HG03520 (cell line): ENCODE measurements at regions not wholly inside any gene's neighbourhood (a gene's known extent, or its start where the extent isn't known, plus 50 kb on each side); places are given as distances from the start of the nearest gene placed in this dataset.
"Not testable (repeated sequence)": the region's sequence is repeated elsewhere in the genome, so short reads cannot be mapped to it uniquely, and the experiment has no call there.

Experiments
- ATAC-seq: cut with Tn5 transposase; IDR thresholded peaks from one replicate; pipeline ENCODE4 v1.9.1; 2021; ENCODE audit warnings: mild to moderate bottlenecking, moderate library complexity; ENCODE audit not compliant: unreplicated experiment

DNA sequence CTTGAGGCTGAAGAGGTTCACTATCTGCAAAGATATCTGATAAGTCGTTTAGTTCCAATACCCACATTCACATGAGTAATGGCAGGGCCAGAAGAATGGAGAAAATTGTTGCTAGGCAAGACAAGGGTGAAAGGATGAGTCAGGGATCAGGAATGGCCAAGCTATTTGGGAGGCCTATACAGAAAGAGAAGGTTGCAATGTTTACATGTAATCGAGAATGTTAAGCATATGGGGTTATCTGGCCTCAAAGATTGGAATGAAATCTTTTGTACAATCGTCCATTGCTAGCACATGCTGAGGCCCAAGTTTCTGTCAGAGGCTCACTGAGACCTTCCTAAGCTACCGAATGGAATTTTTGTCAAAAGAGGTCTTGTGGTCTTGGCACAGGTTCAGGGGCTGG, 299.9 kb upstream of the PLD5 start:
- ATAC-seq: no peak

DNA sequence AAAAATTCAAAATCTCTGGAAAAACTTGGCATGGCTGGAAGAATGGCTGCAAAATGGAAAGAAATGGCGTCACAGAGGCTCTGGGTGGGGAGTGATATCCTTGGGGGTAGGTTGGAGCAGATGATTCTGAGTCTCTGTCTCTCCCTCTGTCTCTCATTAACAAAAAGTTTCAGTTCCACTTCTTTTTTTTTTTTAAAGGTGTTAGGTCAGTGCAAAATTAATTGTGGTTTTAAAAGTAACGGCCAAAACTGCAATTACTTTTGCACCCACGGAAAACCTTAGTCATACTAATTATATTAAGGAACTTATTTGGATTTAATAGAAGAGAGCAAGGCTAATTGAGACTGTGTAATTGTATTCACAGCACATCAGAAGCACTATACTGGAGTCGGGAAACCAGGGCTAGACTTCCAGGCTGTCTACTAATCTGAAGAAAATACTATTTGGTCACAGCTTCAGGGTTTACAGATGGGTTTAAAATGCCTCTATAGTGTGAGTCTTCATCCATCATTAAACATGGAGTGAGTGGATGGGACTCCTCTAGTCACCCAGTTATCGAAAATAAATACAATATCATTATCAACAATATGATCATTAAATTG, 289.1 kb upstream of the PLD5 start:
- peak; percentile 93 for ATAC-seq

DNA sequence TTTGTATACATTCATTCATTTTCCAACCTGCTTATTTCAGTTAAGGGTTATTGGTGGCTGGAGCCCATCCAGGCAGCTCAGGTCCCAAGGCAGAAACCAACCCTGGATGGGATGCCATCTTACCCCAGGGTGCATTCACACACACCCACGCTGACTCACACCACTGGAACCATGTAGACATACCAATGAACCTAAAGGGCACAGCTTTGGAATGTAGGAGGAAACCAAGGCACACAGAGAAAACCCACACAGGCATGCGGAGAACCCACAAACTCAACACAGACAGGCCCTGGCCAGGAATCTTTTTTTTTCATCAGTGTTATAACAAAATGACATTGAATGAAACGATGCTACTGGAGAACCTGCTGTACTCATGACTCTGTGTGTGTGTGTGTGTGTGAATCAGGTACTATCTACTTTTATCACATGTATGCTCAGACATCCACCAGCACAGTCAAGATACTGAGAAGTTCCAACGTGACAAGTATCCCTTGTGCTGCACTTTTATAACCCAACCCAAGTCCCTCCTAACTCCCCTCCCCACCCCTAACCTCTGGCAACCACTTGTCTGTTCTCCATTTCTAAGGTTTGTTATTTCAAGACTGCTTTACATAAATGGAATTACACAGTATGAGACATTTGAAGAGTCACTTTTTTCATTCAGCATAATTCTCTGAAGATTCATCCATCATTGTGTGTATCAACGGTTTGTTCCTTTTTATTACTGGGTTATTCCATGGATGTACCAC, 286.8 kb upstream of the PLD5 start:
- no peak for ATAC-seq

DNA sequence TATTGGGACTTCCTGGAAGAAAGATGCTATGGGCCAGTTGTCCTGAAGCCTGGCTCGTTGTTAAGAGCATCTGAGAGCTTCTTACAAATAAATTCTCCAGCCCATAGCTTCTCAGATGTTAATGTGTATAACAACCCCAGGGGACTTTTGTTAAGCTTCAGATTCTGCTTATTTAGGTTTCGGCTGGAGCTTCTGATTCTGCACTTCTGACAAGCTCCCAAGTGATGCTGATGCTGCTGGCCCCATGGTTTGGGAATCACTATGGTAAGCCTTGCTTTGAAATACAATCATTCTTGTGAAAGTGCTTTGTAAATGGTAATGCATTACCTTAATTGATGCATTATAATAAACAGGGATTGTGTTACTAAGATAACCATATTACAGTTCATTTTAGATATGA, 281.8 kb upstream of the PLD5 start:
- no peak for ATAC-seq

DNA sequence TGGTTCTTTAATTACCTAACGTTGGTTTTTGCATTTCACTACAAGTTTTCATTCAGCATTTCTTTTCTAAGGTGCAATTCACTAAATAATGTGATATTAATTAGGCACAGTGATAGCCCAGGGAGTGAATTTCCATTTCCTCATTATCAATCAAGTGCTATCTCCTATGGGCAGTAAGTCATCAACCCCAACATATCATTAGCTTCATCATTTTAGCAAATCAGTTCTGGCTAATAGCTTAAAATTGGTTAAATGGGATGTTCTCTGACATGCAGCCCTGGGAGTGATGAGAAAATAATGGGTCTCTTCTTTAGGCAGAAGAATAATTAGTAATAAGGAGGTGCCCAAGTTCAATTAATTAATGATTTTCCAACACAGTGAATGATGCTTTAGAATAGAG, 280.9 kb upstream of the PLD5 start:
- ATAC-seq: not testable (repeated sequence)

DNA sequence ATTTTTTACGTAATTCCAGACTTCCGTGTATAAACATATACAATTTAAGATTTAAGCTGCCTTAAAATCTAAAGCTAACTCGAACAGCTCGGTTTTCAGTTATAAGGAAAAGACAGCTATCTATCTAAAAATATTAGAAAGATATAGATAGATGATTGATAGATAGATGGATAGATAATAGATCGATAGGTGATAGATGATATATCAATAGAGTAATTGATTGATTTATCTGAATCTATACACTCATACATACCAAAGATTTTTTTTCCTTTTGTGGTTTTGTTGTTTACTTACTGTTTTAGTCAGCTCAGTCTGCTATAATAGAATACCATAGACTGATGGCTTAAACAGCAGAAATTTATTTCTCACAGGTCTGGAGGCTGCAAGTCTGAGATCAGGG, 278.5 kb upstream of the PLD5 start:
- no peak for ATAC-seq

DNA sequence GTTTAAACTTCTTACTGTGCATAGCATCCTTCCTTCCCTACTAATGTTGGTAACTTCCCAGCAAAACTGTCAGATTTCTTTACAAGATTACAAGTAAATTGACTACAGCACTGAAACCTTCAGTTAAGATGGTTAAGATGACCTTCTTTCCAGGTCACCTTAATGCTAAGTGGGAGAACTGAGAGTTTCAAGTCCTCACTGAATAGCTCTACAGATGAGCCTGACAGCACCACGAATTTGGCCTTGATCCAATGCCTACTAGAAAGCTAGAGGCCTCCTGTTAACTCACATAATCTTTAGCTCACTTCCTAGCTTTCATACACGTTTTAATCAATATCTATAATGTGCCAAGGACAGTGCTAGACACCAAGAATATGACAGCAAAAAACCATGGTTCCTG, 276.0 kb upstream of the PLD5 start:
- ATAC-seq: no peak

DNA sequence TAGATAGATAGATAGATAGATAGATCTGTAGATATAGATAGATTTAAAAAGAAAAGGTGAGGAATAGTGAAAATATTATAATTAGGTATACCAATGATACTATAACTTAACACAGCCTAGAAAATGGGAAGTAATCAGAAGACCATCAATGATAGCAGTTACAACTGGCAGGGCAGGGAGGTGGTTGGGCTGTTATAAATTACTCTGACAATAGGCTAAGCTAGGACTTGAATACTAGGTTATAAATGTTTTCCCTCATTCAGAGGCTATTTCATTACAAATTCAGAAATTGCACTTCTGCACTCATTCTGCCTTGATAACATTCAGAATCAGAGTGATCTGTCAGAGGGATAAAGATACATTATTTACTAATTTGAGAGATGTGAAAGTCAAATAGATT, 273.4 kb upstream of the PLD5 start:
- no peak for ATAC-seq

DNA sequence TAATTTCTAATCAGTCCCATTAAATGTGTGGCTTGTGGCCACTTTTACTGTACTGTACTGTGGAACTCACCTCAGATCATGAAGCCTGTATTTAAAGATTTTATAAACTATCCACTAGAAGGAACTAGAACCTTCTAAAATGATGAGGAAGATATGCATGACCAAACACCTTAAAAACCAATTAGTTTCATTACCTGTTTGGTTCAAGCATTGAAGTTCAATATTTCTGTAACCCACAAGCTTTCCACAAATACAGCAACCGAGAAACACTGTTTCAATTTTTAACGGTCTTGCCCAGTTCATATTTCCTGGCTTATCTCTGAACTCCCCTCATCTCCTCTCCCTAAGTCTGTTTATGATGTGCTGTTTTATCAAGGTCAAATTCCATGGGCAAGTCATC, 264.3 kb upstream of the PLD5 start:
- ATAC-seq: peak; percentile 81

DNA sequence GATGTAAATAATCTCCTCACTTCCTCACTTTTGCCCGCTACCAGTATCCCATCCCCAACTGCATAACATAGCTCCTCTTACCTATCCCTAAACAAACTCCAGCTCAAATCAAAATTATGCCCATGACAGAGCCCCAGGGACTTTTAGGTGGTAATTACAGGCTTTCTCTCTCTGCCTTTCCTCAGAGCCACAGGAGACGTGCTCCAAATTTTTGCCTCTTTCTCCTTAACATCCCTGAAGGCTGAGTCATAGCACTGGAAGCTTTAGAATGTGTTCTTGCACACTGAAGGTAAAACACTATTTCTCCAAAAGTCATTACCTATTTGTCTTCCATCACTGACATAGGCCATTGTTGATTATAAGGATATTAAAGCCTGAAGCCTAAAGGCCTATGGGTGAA, 263.5 kb upstream of the PLD5 start:
- no peak for ATAC-seq

DNA sequence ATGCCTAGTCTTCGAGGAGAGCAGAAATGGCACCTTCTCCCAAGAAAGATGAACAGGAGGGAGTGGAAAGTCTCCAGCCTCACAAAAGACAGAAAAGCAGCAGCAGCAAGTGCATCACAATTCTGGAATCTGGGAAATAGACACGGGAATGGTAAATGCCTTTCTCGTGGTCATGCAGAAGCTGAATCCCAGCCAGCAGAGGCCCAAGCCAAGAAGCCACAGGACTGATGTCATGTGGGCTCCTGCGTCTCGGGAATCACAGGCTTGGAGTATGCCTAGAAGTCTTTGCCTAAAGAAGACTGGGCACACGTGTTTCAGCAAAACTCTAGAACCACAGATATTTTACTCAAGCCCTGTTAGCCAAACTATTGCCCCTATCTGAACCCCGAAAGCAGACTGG, 260.3 kb upstream of the PLD5 start:
- no peak for ATAC-seq

DNA sequence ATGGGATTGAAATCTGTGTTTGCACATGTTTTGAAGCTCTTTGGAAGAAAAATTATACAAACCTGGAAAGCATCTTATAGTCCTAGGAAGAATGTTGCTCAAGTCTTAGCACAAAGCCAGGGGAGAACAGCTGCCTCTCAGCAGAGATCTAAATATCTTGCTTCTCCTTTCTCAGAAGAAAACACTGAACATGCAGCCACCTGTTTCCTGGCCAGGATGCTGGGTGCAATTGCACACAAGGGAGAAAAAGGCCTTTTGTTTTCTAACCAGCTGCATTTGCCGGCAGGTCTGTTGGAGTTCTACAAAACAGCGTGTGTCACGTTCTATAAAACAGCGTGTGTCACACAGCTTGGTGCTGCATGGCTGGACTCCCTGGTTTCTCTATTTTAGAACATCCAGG, 259.6 kb upstream of the PLD5 start:
- ATAC-seq: peak; percentile 61

DNA sequence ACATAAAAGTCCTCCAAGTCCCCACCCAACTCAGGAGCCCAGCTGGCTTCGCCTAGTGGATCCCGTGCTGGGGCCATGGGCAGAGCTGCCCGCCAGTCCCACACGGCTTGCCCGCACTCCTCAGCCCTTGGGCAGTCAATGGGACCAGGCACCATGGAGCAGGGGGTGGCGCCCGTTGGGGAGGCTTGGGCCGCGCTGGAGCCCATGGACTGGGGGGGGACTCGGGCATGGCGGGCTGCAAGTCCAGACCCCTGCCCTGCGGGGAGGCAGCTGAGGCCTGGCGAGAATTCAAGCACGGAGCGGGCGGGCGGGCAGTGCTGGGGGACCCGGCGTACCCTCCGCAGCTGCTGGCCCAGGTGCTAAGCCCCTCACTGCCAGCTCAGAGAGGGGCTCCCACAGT, 249.8 kb upstream of the PLD5 start:
- no peak for ATAC-seq

DNA sequence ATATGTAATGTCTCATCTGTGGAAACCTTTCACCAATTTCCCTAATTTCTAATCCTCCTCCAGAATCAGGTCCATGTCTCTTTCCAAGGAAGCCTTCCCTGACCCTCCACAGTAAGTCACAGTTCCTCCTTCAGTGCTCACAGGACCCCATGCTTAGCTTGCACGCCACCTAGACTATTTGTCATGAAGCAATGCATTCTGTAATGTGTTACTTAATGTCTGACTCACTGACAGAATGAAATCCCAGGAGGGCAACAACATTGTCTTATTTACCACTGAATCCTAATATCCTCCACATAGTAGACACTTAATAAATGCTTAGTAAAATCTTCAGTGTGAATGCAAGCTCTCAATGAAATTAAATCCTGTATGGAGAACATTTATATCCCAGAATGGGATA, 245.9 kb upstream of the PLD5 start:
- ATAC-seq: no peak

DNA sequence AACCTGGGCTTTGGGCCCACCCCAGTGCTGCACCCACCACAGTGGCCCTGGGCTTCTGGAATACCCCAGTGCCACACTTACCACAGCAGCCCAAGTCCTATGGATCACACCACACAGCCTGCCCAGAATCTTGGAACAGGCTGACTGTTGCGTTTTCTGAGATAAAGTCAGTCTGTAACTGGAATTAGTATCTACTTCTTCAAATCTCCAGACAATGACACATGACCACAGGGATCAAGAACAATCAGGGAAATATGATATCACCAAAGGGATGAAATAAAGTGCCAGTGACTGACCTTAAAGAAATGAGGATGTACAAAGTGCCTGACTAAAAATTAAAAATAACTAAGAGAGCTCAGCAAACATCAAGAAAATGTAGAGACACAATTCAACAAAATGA, 239.7 kb upstream of the PLD5 start:
- ATAC-seq: no peak

DNA sequence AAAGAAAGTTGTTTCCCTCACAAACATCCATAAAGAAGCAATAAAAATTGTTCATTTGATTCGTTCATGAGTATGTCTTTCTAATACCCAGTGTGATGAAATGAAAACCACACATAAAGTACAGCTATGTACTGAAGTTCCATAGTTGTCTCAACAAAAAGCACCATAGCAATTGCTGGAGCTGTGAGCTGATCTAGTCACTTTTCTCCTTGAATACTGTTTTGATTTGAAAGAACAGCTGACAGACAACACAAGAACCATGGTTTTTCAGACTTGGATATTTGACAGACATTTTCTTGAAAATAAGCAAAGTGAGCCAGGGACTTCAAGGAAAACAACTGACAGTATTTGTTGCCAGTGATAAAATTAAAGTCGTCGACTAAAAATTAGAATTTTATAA, 237.1 kb upstream of the PLD5 start:
- no peak for ATAC-seq

DNA sequence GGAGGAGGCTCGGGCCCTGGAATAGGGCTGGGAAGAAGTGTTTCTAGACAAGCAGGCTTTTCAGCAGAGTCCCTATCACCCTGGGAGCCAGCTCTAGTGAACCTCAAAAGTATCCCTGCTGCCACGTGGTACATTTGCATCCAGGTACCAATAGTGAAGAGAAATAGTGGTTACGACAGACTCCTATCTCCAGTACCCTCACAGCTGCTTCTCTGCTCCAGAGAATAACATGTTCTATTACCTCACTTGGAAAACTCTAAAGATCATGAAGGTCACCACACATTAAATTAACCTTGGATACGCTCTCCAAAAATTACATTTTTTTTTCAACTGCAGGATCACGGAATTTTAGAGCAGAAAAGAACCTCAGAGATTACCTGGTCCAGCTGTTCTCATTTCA, 230.4 kb upstream of the PLD5 start:
- no peak for ATAC-seq

DNA sequence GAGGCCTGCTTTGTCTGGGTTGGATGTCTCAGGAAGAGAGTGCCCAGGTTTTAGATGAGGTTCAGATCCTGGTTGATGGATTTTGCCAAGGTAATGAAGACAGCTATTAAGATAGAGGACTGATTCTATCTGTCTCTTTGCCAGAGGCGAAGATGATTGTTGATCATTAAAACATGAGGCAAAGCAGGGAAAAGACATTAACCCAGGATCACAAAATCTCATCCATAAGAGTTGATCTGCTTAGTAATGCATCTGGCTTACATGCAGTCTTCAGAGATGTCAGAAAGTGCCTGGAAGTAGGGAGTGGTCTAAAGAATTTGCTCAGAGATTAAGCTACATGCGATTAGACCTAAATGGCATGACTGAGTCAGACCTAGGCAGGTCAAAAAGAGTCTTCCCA, 229.6 kb upstream of the PLD5 start:
- ATAC-seq: no peak

DNA sequence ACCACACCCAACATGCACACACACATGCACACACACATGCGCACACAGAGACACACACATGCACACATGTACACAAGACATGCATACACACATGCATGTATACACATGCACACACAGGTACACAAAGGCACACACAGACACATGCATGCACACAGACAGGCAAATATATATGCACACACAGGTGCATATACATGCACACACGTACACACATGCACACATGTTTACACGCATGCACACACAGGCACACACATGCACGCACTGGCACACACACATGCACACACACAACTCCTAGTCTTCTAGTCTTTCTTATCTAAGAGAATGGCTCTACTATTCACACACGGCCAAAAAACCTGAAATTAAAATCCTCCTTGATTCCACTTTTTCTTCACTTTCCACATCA, 222.7 kb upstream of the PLD5 start:
- ATAC-seq: no peak

DNA sequence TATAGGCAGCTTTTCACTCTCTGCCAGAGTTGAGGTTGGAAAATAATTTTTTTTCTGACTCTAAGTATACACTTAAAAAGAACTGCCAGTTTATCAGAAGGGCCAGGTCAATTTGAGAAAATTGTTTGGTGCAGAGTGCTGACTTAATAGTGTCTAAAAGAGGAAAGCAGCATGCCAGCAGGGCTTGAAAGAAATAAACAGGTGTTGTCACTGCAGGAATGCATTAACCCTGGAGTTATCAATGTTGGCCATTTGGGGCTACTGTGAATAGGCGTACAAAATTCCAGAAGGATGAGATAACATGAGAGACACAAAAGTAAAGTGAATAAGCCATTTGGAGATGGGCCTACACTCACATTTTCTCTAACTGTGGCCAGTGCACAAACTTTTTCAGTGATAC, 220.6 kb upstream of the PLD5 start:
- ATAC-seq: no peak

DNA sequence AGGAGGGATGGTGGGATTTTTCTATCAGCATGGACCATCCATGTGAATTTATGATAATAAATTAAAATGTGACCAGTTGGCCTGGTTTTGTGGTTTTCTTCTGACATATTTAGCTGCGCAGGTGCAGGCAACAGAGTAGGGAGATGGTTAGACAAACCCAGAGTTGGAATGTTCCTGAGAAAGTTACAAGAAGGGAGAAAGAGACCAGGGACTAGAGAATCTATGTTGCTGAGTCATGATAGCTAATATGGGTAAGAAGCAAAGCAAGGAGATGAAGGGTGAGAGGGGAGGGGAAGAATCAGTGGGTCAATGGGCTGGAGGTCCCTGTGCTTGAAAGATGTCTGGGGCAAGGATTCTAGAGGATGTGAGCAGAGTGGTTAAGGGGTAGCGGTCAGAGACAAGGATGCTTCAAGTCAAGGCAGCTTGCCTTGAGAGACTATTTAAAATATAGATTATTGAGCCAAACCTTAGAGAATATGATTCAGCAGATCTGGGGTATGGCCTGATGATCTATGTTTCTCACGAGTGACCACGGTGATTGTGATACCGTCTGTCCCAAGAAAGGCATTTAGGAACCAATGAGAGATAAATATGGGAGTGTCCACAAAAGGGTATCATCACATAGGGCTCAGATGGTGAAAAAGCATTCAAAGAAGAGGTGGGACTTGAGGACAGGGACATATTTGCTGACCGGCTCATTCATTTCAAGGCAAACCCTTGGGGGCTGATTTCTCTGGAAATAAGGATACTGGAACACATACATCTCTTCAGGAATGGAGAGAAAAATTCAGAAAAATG, 219.7 kb upstream of the PLD5 start:
- no peak for ATAC-seq
